ENCODE measurements at regions not wholly inside any gene's neighbourhood (a gene's known extent, or its start where the extent isn't known, plus 50 kb on each side); places are given as distances from the start of the nearest gene placed in this dataset.
"Not testable (repeated sequence)": the region's sequence is repeated elsewhere in the genome, so short reads cannot be mapped to it uniquely, and the experiment has no call there.

DNA sequence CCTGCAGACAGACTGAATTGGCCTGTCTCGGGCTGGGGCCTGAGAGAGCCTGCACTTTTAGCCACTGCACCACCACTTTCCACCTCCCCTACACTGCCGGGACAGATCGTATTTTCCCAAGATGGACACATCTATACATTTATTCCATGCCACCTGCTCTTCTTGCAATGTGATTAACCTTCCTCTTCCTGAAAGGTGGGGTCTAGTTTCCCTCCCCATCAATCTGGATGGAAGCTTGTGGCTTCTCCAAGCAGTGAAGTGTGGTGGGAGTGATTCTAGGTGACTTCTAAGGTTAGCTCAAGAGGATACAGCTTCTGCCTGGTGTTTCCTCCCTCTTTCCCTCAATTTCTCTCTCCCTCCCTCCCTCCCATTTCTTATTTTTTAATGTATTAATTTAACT is 143.7 kb downstream of the GPCPD1 start:
- Histone ChIP-seq H3K4me3 (no peak overlapping the region), H3K27ac (no peak overlapping the region), H3K36me3 (no peaks in the 10 kb centered on the region), H3K9me3 (no peaks in the 10 kb centered on the region), H3K27me3 (no peaks in the 10 kb centered on the region), H3K4me1 (no peaks in the 10 kb centered on the region)
- no peak for DNase-seq
- TF ChIP-seq POLR2A (IDR thresholded peaks at IDR 0.05) = no peak
- TF ChIP-seq, protein P1, sequence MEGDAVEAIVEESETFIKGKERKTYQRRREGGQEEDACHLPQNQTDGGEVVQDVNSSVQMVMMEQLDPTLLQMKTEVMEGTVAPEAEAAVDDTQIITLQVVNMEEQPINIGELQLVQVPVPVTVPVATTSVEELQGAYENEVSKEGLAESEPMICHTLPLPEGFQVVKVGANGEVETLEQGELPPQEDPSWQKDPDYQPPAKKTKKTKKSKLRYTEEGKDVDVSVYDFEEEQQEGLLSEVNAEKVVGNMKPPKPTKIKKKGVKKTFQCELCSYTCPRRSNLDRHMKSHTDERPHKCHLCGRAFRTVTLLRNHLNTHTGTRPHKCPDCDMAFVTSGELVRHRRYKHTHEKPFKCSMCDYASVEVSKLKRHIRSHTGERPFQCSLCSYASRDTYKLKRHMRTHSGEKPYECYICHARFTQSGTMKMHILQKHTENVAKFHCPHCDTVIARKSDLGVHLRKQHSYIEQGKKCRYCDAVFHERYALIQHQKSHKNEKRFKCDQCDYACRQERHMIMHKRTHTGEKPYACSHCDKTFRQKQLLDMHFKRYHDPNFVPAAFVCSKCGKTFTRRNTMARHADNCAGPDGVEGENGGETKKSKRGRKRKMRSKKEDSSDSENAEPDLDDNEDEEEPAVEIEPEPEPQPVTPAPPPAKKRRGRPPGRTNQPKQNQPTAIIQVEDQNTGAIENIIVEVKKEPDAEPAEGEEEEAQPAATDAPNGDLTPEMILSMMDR (IDR thresholded peaks at IDR 0.05) = no peak
- intact Hi-C loops (cut with DNase I; ENCODE audit: low total_unique reads) = no loop called here

DNA sequence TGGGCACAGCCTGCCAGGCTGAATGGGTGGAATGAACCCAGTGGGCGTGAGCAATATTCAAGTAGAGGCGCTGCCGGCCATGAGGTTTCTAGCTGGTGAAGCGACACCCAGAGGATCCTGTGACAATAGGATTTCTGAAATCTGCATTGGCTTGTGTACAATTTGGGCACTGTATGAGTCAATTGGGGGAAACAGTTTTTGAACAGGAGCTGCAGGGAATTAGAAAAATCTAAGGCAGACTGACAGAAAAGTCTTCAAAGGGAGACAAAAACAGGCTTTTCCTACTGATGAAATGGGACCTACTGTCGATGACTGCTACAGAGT is 145.2 kb downstream of the GPCPD1 start:
- Histone ChIP-seq H3K27me3 (no peaks in the 10 kb centered on the region), H3K4me3 (no peak overlapping the region), H3K27ac (no peak overlapping the region), H3K4me1 (no peaks in the 10 kb centered on the region), H3K9me3 (no peaks in the 10 kb centered on the region), H3K36me3 (no peaks in the 10 kb centered on the region)
- no peak for TF ChIP-seq POLR2A (IDR thresholded peaks at IDR 0.05)
- intact Hi-C loops (cut with DNase I; ENCODE audit: low total_unique reads) = no loop called here
- no peak for DNase-seq

DNA sequence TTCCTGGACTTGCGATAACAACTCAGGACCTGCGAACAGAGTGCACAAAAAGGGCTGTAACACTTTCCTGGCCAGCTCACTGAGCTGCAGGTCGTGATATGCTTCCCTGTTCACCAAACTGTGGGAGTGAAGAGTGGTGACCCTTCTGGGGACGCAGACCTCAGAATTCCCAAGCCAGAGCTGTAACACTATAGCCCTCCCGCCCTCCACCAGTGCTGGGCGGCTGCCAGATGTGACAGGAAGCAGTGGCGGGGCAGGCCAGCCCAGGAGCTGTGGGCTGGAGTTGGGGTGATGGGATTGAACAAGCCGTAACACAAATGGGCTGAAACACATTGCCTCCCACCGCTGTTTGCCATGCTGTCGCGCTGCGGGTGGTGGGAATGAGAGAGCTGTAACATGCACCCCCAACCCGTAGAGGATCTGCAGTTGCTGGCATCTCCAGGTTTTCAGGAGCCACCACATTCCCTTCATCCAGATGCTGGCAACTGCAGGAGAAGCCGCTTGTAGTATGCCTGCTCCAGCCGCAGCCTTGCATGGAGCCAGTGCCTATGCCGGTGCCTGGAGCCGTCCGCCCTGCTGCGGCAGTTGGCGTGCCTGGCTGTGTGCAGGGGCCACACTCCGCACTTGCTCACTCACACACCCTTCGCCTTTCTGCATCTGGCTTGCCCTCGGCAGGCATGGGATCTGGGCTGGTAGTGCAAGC is 145.8 kb downstream of the GPCPD1 start:
- H3K4me3 ChIP-seq = no peak overlapping the region
- no peak overlapping the region for H3K27ac ChIP-seq
- no peaks in the 10 kb centered on the region for H3K36me3 ChIP-seq
- DNase-seq = no peak
- intact Hi-C loops (cut with DNase I; ENCODE audit: low total_unique reads) = no loop called here
- no peaks in the 10 kb centered on the region for H3K9me3 ChIP-seq
- H3K27me3 ChIP-seq = no peaks in the 10 kb centered on the region
- TF ChIP-seq, protein P1 (IDR thresholded peaks at IDR 0.05) = no peak
- TF ChIP-seq POLR2A (IDR thresholded peaks at IDR 0.05) = no peak
- no peaks in the 10 kb centered on the region for H3K4me1 ChIP-seq

DNA sequence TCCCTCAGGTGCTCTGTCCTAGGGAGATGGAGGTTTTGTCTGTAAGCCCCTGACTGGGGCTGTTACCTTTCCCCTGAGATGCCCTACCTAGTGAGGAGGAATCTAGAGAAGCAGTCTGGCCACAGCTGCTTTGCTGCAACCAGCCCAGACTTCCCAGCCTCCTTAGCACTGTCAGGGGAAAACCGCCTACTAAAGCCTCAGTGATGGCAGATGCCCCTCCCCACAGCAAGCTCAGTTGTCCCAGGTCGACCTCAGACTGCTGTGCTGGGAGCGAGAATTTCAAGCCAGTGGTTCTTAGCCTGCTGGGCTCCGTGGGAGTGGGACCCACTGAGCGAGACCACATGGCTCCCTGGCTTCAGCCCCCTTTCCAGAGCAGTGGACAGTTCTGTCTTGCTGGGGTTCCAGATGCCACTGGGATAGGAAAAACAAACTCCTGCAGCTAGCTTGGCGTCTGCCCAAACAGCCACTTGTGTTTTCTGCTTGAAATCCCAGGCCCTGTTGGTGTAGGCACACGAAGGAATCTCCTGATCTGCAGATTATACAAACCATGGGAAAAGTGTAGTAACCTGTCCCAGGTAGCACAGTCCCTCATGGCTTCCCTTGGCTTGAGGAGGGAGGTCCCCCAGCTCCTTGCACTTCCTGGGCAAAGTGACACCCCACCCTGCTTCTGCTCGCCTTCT is 146.4 kb upstream of the PROKR2 start:
- TF ChIP-seq, protein P1 (IDR thresholded peaks at IDR 0.05) = no peak
- no peak for TF ChIP-seq POLR2A (IDR thresholded peaks at IDR 0.05)
- no peak for DNase-seq
- H3K4me3 ChIP-seq = no peak overlapping the region
- intact Hi-C loops (cut with DNase I; ENCODE audit: low total_unique reads) = no loop called here
- no peaks in the 10 kb centered on the region for H3K27me3 ChIP-seq
- H3K9me3 ChIP-seq = no peaks in the 10 kb centered on the region
- no peaks in the 10 kb centered on the region for H3K4me1 ChIP-seq
- no peaks in the 10 kb centered on the region for H3K36me3 ChIP-seq
- no peak overlapping the region for H3K27ac ChIP-seq

DNA sequence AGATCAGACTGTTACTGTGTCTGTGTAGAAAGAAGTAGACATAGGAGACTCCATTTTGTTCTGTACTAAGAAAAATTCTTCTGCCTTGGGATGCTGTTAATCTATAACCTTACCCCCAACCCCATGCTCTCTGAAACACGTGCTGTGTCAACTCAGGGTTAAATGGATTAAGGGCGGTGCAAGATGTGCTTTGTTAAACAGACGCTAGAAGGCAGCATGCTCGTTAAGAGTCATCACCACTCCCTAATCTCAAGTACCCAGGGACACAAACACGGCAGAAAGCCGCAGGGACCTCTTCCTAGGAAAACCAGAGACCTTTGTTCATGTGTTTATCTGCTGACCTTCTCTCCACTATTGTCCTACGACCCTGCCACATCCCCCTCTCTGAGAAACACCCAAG is 137.0 kb upstream of the PROKR2 start:
- H3K4me3 ChIP-seq; H3K36me3 ChIP-seq; H3K9me3 ChIP-seq; intact Hi-C loops (cut with DNase I; ENCODE audit: low total_unique reads); H3K4me1 ChIP-seq; H3K27me3 ChIP-seq; DNase-seq; H3K27ac ChIP-seq: not testable (repeated sequence)

DNA sequence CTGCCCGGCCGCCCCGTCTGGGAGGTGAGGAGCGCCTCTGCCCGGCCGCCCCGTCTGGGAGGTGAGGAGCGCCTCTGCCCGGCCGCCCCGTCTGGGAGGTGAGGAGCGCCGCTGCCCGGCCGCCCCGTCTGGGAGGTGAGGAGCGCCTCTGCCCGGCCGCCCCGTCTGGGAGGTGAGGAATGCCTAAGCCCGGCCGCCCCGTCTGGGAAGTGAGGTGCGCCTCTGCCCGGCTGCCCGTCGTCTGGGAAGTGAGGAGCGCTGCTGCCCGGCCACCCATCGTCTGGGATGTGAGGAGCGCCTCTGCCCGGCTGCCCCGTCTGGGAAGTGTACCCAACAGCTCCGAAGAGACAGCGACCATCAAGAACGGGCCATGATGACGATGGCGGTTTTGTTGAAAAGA is 136.6 kb upstream of the PROKR2 start:
- intact Hi-C loops (cut with DNase I; ENCODE audit: low total_unique reads) = not testable (repeated sequence)

DNA sequence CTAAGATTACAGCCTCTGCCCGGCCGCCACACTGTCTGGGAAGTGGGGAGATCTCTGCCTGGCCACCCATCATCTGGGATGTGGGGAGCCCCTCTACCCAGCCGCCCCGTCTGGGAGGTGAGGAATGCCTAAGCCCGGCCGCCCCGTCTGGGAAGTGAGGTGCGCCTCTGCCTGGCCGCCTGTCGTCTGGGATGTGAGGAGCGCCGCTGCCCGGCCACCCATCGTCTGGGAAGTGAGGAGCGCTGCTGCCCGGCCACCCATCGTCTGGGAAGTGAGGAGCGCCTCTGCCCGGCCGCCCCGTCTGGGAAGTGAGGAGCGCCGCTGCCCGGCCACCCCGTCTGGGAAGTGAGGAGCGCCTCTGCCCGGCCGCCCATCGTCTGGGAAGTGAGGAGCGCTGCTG is 135.9 kb upstream of the PROKR2 start:
- H3K4me3 ChIP-seq; intact Hi-C loops (cut with DNase I; ENCODE audit: low total_unique reads); H3K27ac ChIP-seq; DNase-seq; H3K27me3 ChIP-seq; H3K4me1 ChIP-seq; H3K36me3 ChIP-seq; H3K9me3 ChIP-seq: not testable (repeated sequence)

More for the DNA sequence above, 136.6 kb upstream of the PROKR2 start:
- H3K4me3 ChIP-seq, DNase-seq, H3K9me3 ChIP-seq, H3K27me3 ChIP-seq, H3K27ac ChIP-seq, H3K4me1 ChIP-seq, H3K36me3 ChIP-seq: not testable (repeated sequence)

DNA sequence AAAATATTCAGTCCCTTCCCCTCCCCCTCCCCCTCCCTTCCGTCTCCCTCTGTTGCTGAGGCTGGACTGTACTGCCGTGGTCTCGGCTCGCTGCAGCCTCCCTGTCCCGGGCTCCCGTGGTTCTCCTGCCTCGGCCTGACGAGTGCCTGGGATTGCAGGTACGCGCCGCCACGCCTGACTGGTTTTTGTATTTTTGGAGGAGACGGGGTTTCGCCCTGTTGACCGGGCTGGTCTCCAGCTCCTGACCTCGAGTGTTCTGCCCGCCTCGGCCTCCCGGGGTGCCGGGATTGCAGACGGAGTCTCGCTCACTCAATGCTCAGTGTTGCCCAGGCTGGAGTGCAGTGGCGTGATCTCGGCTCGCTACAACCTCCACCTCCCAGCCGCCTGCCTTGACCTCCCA is 135.5 kb upstream of the PROKR2 start:
- H3K27ac ChIP-seq; H3K4me3 ChIP-seq; H3K36me3 ChIP-seq; H3K9me3 ChIP-seq; intact Hi-C loops (cut with DNase I; ENCODE audit: low total_unique reads); DNase-seq; H3K27me3 ChIP-seq; H3K4me1 ChIP-seq: not testable (repeated sequence)
